COLO668 (cell line): ENCODE measurements at regions not wholly inside any gene's neighbourhood (a gene's known extent, or its start where the extent isn't known, plus 50 kb on each side); places are given as distances from the start of the nearest gene placed in this dataset.
"Not testable (repeated sequence)": the region's sequence is repeated elsewhere in the genome, so short reads cannot be mapped to it uniquely, and the experiment has no call there.

Experiments
- DNase-seq: peaks from one replicate; lab custom pipeline; 2025; ENCODE audit not compliant: unreplicated experiment; lab: John Stamatoyannopoulos, UW

- DNase-seq, result peak; percentile 14
These were observed 82.9 kb upstream of the RBPJ start for GRCh38 chr4:26237916-26238315.

- no peak for DNase-seq
These were observed 82.4 kb upstream of the RBPJ start for GRCh38 chr4:26238426-26238777.

- peak; percentile 78 for DNase-seq
These were observed 81.8 kb upstream of the RBPJ start for GRCh38 chr4:26238778-26239679.

GRCh38 chr4:26239801-26240200, 81.0 kb upstream of the RBPJ start:
- no peak for DNase-seq

GRCh38 chr4:26241179-26241578, 79.6 kb upstream of the RBPJ start:
- no peak for DNase-seq

- no peak for DNase-seq
These were observed 78.4 kb upstream of the RBPJ start for GRCh38 chr4:26242451-26242850.

GRCh38 chr4:26244138-26244537, 76.7 kb upstream of the RBPJ start:
- not testable (repeated sequence) for DNase-seq

GRCh38 chr4:26248647-26249046, 72.2 kb upstream of the RBPJ start:
- DNase-seq, result peak; percentile 40

- no peak for DNase-seq
These were observed 68.3 kb upstream of the RBPJ start for GRCh38 chr4:26252349-26253025.

GRCh38 chr4:26253968-26254367, 66.8 kb upstream of the RBPJ start:
- no peak for DNase-seq

GRCh38 chr4:26255989-26256388, 64.8 kb upstream of the RBPJ start:
- DNase-seq, result no peak

GRCh38 chr4:26257444-26257843, 63.4 kb upstream of the RBPJ start:
- not testable (repeated sequence) for DNase-seq

- DNase-seq, result no peak
These were observed 63.0 kb upstream of the RBPJ start for GRCh38 chr4:26257850-26258249.

GRCh38 chr4:26260571-26260970, 60.2 kb upstream of the RBPJ start:
- no peak for DNase-seq

GRCh38 chr4:26261405-26261804, 59.4 kb upstream of the RBPJ start:
- no peak for DNase-seq

GRCh38 chr4:26263165-26263564, 57.6 kb upstream of the RBPJ start:
- no peak for DNase-seq

- DNase-seq, result no peak
These were observed 56.7 kb upstream of the RBPJ start for GRCh38 chr4:26264109-26264508.

- DNase-seq, result no peak
These were observed 53.7 kb upstream of the RBPJ start for GRCh38 chr4:26267087-26267486.

- DNase-seq, result no peak
These were observed 52.6 kb upstream of the RBPJ start for GRCh38 chr4:26268246-26268645.

GRCh38 chr4:26269038-26269437, 51.8 kb upstream of the RBPJ start:
- DNase-seq, result no peak
